ENCODE measurements at regions not wholly inside any gene's neighbourhood (a gene's known extent, or its start where the extent isn't known, plus 50 kb on each side); places are given as distances from the start of the nearest gene placed in this dataset.

- H3K4me3 ChIP-seq = no peak overlapping the region
- H3K36me3 ChIP-seq = no peaks in the 10 kb centered on the region
- TF ChIP-seq POLR2A (IDR thresholded peaks at IDR 0.05) = no peak
- no peaks in the 10 kb centered on the region for H3K9me3 ChIP-seq
- no peaks in the 10 kb centered on the region for H3K27me3 ChIP-seq (replicated peaks; ENCODE audit: insufficient read depth)
- DNase-seq (ENCODE audit: low spot score) = no peak
- H3K27ac ChIP-seq = no peak overlapping the region
- intact Hi-C loops (cut with DNase I) = no loop called here
- H3K4me1 ChIP-seq (replicated peaks) = no peaks in the 10 kb centered on the region
These were observed 175.1 kb downstream of the VGLL3 start for GRCh38 chr3:86815880-86816279.

GRCh38 chr3:86814918-86815655, 175.9 kb downstream of the VGLL3 start:
- intact Hi-C loops (cut with DNase I) = no loop called here
- TF ChIP-seq, protein P1, sequence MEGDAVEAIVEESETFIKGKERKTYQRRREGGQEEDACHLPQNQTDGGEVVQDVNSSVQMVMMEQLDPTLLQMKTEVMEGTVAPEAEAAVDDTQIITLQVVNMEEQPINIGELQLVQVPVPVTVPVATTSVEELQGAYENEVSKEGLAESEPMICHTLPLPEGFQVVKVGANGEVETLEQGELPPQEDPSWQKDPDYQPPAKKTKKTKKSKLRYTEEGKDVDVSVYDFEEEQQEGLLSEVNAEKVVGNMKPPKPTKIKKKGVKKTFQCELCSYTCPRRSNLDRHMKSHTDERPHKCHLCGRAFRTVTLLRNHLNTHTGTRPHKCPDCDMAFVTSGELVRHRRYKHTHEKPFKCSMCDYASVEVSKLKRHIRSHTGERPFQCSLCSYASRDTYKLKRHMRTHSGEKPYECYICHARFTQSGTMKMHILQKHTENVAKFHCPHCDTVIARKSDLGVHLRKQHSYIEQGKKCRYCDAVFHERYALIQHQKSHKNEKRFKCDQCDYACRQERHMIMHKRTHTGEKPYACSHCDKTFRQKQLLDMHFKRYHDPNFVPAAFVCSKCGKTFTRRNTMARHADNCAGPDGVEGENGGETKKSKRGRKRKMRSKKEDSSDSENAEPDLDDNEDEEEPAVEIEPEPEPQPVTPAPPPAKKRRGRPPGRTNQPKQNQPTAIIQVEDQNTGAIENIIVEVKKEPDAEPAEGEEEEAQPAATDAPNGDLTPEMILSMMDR (IDR thresholded peaks at IDR 0.05) = no peak
- TF ChIP-seq POLR2AphosphoS5 (IDR thresholded peaks at IDR 0.05) (no peak), POLR2A (IDR thresholded peaks at IDR 0.05) (no peak)
- Histone ChIP-seq H3K9me3 (no peaks in the 10 kb centered on the region), H3K4me1 (replicated peaks) (no peaks in the 10 kb centered on the region), H3K27ac (no peak overlapping the region), H3K36me3 (no peaks in the 10 kb centered on the region), H3K4me3 (no peak overlapping the region), H3K27me3 (replicated peaks; ENCODE audit: insufficient read depth) (no peaks in the 10 kb centered on the region)
- DNase-seq (ENCODE audit: low spot score) = no peak
- 33% methylated on average over 4 of the region's 4 CpGs for WGBS

GRCh38 chr3:86814321-86814720, 176.6 kb downstream of the VGLL3 start:
- no peak for DNase-seq (ENCODE audit: low spot score)
- Histone ChIP-seq H3K4me3 (no peak overlapping the region), H3K27me3 (replicated peaks; ENCODE audit: insufficient read depth) (no peaks in the 10 kb centered on the region), H3K36me3 (no peaks in the 10 kb centered on the region), H3K4me1 (replicated peaks) (no peaks in the 10 kb centered on the region), H3K9me3 (no peaks in the 10 kb centered on the region), H3K27ac (no peak overlapping the region)
- intact Hi-C loops (cut with DNase I) = no loop called here
- TF ChIP-seq POLR2A (IDR thresholded peaks at IDR 0.05) (no peak), POLR2AphosphoS5 (IDR thresholded peaks at IDR 0.05) (no peak)
- TF ChIP-seq, protein P1 (IDR thresholded peaks at IDR 0.05) = no peak
- 90% methylated on average over 4 of the region's 4 CpGs for WGBS

DNA sequence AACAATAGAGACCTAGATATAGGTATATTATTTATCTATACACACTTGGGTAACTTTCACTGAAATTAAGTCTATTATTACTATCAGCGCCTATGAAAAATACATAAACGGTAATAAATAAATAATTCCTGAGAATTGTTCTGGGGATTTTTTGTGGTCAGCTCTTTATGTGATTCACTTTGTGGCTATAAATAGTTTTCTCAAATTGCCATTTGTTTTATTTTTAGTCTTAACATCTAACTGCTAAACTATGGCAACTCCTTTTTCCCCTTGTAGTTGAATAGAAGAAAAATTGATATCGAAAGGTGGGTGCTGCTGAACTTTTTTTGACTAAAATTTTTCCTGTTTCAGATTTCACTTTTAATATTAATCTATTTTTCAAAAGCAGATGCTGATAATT, 189.0 kb downstream of the VGLL3 start:
- H3K4me3 ChIP-seq = no peak overlapping the region
- no peaks in the 10 kb centered on the region for H3K36me3 ChIP-seq
- TF ChIP-seq, protein P1 (IDR thresholded peaks at IDR 0.05) = no peak
- TF ChIP-seq POLR2A (IDR thresholded peaks at IDR 0.05) = no peak
- TF ChIP-seq POLR2AphosphoS5 (IDR thresholded peaks at IDR 0.05) = no peak
- DNase-seq (ENCODE audit: low spot score) = no peak
- no peaks in the 10 kb centered on the region for H3K4me1 ChIP-seq (replicated peaks)
- intact Hi-C loops (cut with DNase I) = no loop called here
- 90% methylated on average over 3 of the region's 3 CpGs for WGBS
- no peaks in the 10 kb centered on the region for H3K9me3 ChIP-seq
- no peak overlapping the region for H3K27ac ChIP-seq
- H3K27me3 ChIP-seq (replicated peaks; ENCODE audit: insufficient read depth) = no peaks in the 10 kb centered on the region

DNA sequence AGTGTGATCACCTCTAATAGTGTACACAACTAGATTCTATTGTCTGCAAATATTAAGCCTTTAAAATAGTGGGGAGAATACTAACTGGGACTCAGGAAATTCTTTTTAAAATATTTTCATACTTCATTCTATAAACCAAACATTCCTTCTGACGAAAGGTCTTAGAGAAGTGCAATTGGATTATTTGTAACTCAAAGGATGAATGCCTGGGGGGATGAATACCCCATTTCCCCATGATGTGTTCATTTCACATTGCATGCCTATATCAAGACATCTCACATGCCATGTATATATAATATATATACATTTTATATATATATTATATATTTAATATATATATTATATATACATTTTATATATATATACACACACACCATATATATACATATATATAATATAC, 189.9 kb downstream of the VGLL3 start:
- H3K36me3 ChIP-seq = no peaks in the 10 kb centered on the region
- intact Hi-C loops (cut with DNase I) = no loop called here
- WGBS = 61% methylated on average over 1 of the region's 1 CpG
- no peaks in the 10 kb centered on the region for H3K9me3 ChIP-seq
- H3K4me1 ChIP-seq (replicated peaks) = no peaks in the 10 kb centered on the region
- no peak overlapping the region for H3K4me3 ChIP-seq
- TF ChIP-seq POLR2AphosphoS5 (IDR thresholded peaks at IDR 0.05) = no peak
- TF ChIP-seq, protein P1 (IDR thresholded peaks at IDR 0.05) = no peak
- TF ChIP-seq POLR2A (IDR thresholded peaks at IDR 0.05) = no peak
- no peak for DNase-seq (ENCODE audit: low spot score)
- H3K27me3 ChIP-seq (replicated peaks; ENCODE audit: insufficient read depth) = no peaks in the 10 kb centered on the region
- H3K27ac ChIP-seq = no peak overlapping the region
